NK-92 (cell line): ENCODE measurements at regions not wholly inside any gene's neighbourhood (a gene's known extent, or its start where the extent isn't known, plus 50 kb on each side); places are given as distances from the start of the nearest gene placed in this dataset.
"Not testable (repeated sequence)": the region's sequence is repeated elsewhere in the genome, so short reads cannot be mapped to it uniquely, and the experiment has no call there.

ENCODE experiments used
- DNase-seq: peaks from one replicate; lab custom pipeline; 2025; ENCODE audit not compliant: unreplicated experiment; lab: John Stamatoyannopoulos, UW

DNA sequence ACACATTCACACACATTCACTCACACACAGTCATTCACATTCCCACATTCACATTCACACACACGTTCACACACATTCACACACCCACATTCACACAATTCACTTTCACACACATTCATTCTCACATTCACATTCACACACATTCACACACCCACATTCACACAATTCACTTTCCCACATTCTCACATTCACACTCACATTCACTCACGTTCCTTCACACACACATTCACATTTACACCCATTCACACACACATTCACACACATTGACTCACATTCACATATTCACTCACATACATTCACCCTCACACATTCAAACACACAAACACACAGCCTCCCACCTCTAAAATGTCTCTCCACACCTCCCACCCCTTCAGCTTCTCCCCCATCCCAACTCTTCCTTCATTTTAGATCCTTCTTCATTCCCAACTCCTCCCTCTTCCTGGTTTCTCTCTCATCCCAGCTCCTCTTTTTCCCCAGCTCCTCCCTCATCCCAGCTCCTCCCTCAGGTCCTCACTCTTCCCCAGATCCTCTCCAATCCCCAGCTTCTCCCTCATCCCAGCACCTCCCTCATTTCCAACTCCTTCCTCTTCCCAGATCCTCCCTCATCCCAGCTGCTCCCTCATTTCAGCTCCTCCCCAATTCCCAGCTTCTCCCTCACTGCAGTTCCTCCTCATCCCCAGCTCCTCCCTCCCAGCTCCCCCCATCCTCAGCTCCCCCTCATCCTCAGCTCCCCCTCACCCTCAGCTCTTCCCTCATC, 111.0 kb downstream of the FAM53A start:
- DNase-seq: no peak

DNA sequence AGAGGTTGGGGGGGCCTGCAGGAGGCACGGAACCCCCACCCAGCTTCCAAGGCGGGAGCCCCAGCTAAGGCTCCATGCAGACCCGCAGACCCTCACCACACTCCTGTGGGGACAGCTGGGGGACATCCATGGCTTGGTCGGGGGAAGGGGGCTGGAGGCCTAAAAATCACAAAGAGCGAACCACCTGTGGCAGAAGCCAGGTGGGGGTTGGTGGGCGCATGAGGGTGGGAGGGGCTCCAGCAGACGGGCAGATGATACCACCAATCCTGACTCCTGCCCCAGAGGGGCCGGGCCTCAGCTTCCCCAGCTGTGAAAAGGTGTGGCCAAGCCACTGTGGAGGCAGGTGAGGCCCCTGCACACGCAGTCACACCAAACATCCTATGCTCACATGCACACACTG, 111.6 kb downstream of the FAM53A start:
- no peak for DNase-seq

DNA sequence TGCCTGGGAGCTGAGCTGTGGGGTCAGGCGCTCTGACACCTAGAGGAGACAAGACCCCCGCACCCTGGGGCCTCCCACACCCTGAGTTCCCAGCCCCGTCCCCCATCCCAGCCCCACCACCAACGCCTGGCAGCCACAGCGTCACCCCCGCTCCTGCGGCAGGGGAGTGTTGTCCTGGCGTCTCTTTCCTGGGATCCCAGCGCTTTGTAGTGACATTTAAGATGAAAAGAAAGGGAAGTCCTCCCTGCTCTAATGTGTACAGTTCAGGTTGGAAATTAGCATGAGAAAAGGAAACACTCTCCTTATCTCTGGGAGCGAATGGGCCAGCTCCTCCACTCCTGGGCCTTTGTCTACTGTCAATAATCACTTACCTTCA, 112.1 kb downstream of the FAM53A start:
- no peak for DNase-seq

DNA sequence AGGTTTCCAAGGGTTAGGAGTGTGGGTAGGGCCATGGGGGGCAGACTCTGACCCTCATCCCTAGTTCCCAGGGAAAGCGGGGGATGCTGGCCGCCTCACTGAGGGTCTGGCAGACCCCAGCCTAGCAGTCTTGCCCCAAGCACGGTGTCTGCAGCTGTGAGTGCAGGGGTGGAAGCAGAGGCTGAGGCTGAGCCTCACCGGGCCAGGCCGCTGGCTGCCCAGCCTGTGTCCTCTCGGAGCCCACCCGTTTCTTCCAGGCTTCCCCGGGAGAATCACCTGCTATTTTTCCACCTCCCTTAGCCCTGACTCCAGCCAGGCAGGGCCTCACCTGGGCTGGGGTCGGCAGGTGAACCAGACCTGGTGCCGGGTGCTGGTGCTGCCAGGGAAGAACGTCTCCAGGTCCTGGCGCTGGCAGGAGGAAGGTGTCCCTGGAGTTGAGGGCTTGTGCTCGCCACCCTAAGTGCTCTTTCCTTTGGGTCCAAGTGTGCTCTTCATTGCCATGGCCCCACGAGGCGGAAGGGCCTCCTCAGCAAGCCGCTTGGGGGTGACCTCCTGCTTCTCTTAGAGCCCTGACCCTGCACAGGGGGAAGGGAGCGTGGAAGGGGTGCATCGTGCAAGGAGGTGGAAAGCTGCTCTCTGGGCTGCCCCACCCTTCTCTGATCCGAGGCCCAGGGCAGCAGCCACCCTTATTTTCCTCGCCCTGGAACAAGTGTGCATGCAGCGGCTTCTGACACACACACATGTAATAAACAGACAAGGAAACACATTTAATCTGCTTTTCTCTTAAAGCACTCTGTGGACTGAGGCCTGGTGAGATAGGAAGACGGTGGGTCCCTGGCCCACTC, 112.7 kb downstream of the FAM53A start:
- no peak for DNase-seq

DNA sequence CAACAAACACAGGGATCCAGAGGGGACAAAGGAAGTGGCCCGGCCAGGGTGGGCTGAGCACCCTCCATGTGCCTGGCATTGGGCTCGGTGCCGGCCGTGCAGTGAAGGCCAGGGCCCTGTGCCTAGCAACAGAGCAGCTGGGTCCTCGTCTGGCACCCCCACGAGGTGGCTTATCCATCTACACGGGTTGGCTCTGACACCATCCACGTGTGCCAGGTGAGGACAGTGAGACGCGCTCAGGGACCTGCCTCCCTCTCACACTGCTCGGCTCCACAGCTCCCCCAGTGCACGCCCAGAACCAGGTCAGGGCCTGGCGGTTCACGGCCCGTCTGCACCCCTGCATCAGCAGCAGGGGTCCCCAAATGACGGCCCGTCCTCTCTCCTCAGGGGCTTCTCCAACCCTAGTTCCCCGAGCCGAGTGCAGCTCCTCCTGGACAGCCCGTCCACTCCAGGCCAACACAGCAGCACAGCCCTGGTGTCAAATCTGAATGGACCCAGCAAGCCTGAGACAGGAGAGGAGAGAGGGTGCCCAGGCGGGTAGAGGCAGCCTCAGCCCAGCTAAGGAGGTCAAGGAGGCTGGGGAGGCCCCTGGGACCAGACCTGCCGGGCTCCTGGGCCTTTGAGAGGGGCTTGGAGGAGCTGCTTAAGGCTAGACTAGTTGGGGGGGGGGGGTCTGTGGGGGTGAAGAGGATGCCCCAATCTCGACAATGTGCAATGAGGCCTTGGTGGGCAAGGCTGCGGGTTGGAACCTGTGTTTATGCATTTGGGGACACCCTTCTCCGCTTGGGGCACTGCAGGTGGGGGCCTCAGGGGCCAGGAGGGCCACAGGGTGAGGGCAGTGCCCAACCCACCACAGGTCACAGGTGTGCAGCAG, 113.6 kb downstream of the FAM53A start:
- DNase-seq: no peak

DNA sequence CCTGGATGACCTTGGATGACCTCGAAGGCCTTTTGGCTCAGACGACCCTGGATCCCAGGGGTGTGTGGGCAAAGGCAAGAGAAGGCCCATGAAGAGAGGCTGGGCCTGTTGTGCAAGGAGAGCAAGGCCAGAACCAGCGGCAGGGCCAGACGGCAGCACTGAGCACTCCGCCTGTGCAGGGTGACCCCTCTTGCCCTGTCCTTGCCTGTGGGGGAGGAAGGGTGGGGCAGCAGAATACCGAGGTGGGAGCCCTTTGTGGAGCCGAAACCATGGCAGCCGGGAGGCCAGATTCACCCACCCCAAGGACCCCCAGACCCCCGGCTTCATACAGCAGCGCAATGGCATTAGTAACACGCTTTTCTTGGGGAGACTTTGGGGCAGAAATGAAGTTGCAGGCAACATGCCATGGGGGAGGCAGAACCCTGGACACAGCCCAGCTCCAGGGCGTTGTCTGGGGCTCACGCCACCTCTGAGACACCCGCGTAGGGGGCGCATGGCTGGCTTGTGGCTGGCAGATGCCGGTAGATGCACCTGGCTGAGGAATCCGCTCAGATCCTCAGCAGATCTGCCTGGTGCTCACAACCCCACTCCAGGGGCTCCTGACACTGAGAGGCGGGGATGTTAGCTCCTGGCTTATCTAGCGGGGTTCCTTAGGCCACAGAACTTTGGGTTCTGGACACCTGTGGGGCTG, 114.5 kb downstream of the FAM53A start:
- no peak for DNase-seq

DNA sequence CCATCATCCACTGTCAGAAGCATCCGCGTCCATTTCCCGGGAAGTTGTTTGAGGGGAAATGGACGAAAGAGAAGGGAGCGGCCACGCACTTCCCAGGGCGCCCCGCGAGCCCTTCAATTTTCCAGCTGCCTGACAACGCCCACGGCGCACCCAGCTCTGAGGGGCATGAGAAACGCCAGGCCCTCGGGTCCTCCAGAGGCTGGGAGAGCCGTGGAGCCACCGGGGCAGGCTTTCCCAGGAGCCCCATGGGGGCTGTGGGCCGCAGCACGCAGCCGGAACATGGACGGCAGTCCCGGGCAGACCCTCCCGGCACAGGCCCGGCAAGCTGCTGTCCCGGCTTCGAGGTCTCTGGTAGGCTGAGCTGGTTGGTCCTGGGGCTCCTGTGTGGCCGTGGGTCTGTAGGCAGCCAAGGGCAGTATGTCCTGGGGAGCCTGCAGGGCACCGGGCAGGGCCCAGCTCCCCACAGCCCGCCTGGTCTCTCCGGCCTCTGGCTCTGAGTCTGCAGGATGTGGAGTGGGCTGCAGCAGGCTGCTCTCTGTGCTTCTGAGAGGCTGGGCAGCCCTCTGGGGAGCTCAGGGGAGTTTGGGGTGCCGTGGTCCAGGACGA, 115.2 kb downstream of the FAM53A start:
- no peak for DNase-seq

DNA sequence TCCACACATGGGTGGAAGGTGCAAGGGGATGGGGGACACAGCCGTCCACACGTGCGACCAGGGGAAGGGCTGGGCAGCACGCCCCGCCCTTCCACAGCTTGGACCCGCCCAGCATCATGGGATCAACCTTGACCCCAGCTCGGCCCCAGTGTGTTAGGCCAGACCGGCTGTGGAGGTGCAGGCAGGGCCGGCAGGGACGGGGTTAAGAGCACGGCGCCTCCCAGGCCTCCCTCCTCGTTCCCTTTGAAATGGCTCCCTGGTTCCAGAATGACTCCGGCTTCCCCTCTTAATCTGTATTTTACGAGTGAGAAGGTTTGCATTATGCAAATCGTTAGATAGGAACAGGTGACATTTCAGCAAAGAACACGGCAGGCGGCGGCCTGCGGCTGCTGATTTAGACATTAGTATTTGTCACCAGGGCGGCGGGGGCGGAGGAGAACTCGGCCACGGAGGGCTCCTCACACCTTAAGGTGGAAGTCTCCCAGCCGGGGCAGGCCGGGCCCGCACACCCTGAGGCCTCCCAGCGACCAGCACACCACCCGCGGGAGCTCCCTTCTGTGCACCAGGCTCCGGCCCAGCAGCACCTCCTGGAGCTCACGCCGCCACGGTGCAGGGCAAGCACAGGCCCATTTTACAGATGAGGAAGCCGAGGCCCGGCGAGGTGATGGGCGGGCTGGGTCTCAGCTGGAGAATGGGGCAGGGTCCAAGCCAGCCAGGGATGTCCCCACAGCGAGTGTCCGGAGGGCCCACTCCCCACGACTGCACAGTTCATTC, 116.1 kb downstream of the FAM53A start:
- DNase-seq: no peak

DNA sequence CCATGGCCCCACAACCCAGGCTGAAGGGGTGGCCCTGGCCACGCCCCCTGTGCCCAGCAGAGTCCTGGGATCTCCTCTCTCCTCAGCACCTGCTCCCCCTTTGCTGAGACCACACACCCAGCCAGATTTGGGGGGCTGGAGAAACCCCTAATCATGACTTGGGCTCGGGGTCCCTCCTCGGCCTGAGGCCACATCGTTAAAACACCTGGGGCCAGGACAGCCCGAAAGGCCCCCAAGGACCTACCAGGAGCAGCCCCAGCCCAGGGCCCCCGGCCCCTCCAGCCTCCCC, 116.7 kb downstream of the FAM53A start:
- DNase-seq: no peak

DNA sequence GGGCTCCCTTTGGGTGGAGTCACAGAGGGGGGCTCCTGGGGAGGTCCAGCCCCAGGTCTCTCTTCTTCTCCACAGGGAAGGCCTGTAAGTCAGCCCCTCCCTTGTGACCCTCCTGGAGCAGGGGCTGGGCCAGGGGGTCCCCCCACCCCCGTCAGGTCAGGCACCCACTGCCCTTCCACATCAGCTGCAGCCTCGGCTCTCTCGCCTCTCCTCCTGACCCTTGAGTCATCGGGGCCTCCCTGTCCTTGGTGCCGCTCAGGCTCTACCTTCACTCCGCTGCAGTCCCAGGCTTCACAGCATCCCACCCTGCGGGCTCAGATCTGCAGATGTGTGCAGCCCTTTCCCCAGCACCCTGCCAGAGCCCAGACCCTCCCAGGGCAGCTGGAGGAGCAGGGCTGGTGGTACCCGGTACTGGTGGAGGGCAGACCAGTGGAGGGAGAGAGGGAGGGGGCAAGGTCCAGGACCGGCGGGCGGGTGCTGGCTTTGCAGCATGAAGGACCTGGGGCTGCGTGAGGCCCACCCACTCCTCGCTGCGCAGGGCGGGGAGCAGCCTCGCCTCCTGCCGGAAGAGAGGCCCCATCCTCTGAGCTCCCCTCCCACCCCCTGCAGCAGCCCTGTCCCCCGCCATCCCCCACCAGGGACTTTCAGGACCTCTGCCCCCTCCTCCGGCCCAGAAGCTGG, 117.1 kb downstream of the FAM53A start:
- DNase-seq: no peak

DNA sequence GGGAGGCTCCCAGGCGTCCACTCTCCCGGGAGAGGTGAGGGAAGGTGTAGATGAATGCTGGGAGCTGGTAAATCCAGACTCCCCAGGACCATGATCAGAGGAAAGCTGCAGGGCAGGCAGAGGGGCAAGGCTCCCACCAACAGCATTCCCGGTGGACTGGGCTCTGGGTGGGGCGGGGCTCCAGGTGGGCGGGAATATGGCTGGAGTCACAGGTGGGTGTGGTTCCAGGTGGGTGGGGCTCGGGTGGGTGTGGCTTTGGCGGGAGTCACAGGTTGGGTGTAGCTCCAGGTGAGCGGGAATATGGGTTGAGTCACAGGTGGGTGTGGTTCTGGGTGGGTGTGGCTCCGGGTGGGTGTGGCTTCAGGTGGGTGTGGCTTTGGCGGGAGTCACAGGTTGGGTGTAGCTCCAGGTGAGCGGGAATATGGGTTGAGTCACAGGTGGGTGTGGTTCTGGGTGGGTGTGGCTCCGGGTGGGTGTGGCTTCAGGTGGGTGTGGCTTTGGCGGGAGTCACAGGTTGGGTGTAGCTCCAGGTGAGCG, 117.7 kb downstream of the FAM53A start:
- not testable (repeated sequence) for DNase-seq

DNA sequence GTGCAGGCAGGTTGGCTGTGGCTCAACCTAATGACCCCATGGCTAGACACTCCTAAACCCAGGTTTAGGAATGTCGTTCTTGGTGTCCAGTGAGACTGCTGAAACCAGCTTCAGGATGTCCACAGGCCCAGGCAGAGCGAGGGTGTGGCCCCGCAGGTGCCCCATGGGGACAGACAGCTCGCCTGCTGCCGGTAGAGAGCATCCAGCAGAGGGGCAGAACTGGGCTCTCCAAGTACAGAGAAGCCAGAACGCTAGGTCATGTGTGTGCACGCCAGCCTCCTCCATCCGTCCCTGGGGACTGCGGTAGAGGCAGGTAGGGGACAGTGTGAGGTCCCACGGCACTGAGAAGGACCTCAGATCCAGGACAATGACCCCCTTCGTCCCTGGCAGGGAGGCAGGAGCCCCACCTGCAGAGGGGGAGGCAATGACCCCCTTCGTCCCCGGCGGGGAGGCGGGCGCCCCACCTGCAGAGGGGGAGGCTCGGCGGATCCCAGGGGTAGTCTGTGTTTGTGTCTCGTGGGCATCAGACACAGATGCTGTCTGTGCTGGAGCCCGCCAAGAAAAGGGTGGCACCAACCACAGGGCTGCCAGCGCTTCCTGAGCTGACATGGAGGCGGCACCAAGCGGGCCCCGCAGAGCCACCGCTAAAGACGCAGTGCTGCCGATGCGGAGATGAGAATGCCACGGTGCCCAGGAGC, 118.4 kb downstream of the FAM53A start:
- no peak for DNase-seq

DNA sequence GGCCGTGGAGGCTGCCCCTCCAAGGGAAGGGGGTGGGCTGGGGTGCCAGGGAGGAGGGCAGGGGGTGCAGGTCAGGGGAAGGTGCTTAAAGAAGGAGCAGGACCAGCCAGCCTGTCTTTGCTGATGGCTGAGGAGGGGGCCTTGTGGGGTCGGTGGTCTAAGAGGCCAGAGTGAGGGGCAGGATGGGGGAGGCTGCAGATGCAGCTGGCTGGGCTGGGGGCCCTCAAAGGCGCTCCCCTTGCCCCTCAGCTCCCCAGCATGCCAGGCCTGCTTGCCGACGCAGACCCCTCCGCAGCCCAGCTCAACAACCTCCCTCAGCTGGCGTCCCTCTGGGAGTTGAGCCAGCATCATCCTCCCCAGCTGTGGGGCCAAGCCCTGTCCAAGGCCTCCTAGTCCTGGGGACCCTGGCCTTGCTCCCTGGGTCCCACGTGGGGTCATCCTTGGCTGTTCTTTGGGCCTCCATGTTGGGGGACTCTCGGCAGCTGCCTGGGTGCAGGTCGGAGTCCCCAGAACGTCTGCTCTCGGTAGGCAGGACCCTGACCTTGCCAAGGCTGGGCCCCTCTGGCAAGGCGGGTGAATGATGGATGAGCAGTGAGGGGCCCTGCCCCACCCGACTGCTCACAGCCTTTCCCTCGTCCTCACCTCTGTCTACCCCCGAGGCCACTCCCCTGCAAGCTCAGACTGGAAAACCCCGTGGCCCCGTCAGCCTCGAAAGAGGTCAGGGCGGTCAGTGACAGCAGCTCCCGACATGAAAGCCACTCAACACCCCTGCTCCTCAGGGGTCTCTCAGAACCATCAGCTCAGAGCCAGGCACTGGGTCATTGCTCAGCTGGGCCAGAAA, 119.4 kb downstream of the FAM53A start:
- DNase-seq: no peak

DNA sequence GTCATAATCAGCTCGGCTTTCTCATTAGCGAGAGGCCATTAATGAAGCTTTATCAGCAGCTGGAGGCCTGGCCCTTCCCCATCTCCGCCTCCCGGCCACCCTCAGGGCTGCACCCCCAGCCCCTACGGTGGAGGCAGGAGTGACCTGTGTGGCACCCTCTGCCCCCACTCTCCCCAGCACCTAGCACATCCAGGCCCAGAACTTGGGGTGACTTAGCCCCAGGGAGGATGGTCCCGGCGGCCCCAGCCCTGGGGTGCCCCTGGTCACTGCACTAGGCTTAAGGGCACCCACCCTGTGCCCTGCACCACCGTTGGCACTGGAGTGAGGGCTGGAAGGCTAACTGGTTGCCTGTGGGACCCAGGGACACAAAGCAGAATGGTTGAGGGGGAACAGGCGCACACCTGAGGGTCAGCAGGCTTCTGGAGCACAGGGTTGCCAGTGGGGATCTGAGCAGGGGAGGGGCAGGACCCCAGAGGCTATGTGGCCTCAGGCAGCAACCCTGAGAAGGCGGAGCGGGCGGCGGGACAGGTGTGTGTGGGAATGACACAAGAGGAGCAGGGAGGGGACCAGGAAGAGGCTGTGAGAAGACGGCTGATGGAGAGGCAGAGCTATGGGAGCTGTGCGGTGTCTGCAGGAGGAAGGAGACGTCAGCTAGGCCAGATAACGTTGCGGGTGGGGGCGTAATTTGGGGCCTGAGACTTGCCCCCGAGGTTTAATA, 120.2 kb downstream of the FAM53A start:
- no peak for DNase-seq

DNA sequence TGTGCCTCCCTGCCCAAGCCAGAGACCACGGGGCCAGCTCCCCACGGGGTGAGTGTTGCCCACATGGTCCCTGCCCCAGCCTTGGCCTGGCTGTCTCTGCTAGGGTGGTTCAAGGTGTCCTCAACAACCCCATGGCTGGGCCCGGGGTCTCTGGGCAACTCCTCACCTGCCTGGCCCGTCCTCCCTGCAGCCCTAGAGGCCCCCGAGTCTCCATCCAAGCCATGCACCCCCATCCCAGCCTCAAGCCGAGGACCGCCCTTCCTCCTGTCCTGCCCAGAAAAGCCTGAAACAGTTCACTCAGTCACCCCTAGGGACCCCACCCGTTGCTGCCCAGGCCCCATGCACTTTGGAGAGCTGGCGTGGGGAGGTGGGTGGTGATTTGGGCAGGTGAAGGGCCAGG, 120.9 kb downstream of the FAM53A start:
- no peak for DNase-seq

DNA sequence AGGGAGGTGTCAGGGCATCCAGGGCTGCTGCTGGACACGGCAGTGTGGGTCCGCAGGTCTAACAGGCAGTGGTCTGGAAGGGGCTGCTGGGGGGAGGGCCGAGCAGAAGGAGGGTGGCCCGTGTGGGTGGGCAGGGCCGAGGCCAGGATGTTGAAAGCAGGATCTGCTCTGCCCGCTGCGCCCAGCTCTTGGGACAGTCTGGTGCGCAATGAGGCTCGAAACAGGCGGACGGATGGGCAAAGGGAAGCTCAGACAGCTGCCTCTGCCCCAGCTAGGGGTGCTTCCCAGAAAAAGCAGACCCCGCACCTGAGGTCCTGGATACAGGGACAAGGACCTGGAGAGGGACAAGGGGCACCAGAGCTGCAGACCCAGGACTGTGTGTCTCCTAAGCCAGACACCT, 121.3 kb downstream of the FAM53A start:
- DNase-seq: no peak

DNA sequence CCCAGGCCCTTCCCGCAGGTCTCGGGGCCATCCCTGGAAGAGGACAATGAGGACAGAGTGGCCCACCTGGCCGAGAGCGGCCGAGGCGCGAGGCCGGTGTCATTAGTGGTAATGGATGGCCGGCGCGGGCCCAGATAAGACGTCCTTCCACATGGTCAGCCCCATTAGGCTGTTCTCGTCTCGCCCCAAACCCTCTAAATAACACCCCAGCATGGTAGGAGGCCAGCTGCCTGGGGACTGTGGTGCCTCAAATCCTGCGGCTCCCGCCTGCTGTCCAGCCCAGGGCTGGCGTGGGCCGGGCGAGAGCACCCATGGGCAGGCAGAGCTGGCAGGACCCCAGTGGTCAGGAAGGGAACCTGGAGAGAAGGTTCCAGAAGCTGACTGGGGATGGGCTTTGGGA, 121.7 kb downstream of the FAM53A start:
- DNase-seq: no peak
